Left colon (tissue), 2 donors: ENCODE measurements at regions not wholly inside any gene's neighbourhood (a gene's known extent, or its start where the extent isn't known, plus 50 kb on each side); places are given as distances from the start of the nearest gene placed in this dataset.
"Not testable (repeated sequence)": the region's sequence is repeated elsewhere in the genome, so short reads cannot be mapped to it uniquely, and the experiment has no call there.

ENCODE experiments used
- ATAC-seq: fragments of 200-7000 bp; cut with Tn5 transposase; one replicate; pipeline ENCODE4 v1.9.1; 2020; ENCODE audit warnings: mild to moderate bottlenecking, moderate library complexity
- DNase-seq, 2 donors: peaks; one replicate each; pipeline ENCODE4 v3.0.0-alpha.2; 2020
- intact Hi-C, 2 donors: fragments of 100-400 bp; cut with DNase I in 1 of 2; cut with micrococcal nuclease in 1 of 2; formaldehyde crosslinking; loops; one replicate each; pipeline versions ENCODE4 v1.11.2 to v1.14.0; 2022; cut with DNase I, micrococcal nuclease
- donor health status: DM: no; HTN: no; CAD: no.
- donor health status: DM: yes; HTN: yes; CAD: no.

- DNase-seq, intact Hi-C loops, ATAC-seq: not testable (repeated sequence)
Measured at GRCh38 chrX:121877337-121877736, 829.9 kb downstream of the GLUD2 start.

GRCh38 chrX:121886557-121886956 lies 839.1 kb downstream of the GLUD2 start:
- intact Hi-C loops, result no loop called here
- DNase-seq (no peak), ATAC-seq (no peak)

GRCh38 chrX:121894756-121895155 lies 847.3 kb downstream of the GLUD2 start:
- ATAC-seq, result no peak
- intact Hi-C loops, result no loop called here
- DNase-seq, result no peak

- intact Hi-C loops, result no loop called here
Measured at GRCh38 chrX:121902463-121902862, 855.1 kb downstream of the GLUD2 start.

GRCh38 chrX:121903961-121904360 lies 856.6 kb downstream of the GLUD2 start:
- intact Hi-C loops, result no loop called here
- DNase-seq, result no peak

More at GRCh38 chrX:121902463-121902862, 855.1 kb downstream of the GLUD2 start:
- DNase-seq (no peak), ATAC-seq (no peak)

GRCh38 chrX:121921258-121921657 lies 873.8 kb downstream of the GLUD2 start:
- intact Hi-C loops, result no loop called here
- ATAC-seq, result no peak
- no peak for DNase-seq

More at GRCh38 chrX:121903961-121904360, 856.6 kb downstream of the GLUD2 start:
- no peak for ATAC-seq

GRCh38 chrX:121931567-121931966 lies 884.2 kb downstream of the GLUD2 start:
- DNase-seq, result no peak
- intact Hi-C loops, result no loop called here
- ATAC-seq, result no peak

- DNase-seq, result no peak
- no peak for ATAC-seq
- intact Hi-C loops, result no loop called here
Measured at GRCh38 chrX:121932688-121933087, 885.3 kb downstream of the GLUD2 start.

- intact Hi-C loops, result no loop called here
- DNase-seq (no peak), ATAC-seq (no peak)
Measured at GRCh38 chrX:121949041-121949760, 901.8 kb downstream of the GLUD2 start.

- no peak for DNase-seq
- ATAC-seq, result no peak
Measured at GRCh38 chrX:121958886-121959285, 911.5 kb downstream of the GLUD2 start.

GRCh38 chrX:121975671-121976070 lies 928.3 kb downstream of the GLUD2 start:
- ATAC-seq, result no peak
- intact Hi-C loops, result no loop called here
- no peak for DNase-seq

More at GRCh38 chrX:121958886-121959285, 911.5 kb downstream of the GLUD2 start:
- intact Hi-C loops, result no loop called here

- DNase-seq, result no peak
- intact Hi-C loops, result no loop called here
- ATAC-seq, result no peak
Measured at GRCh38 chrX:121987163-121987562, 939.8 kb downstream of the GLUD2 start.

GRCh38 chrX:121987835-121988234 lies 940.4 kb downstream of the GLUD2 start:
- DNase-seq (no peak), ATAC-seq (no peak)
- intact Hi-C loops, result no loop called here

GRCh38 chrX:122004127-122004526 lies 956.7 kb downstream of the GLUD2 start:
- DNase-seq, result no peak
- intact Hi-C loops, result no loop called here
- no peak for ATAC-seq

- peak; percentile 44 for ATAC-seq
- DNase-seq, result no peak
- intact Hi-C loops, result no loop called here
Measured at GRCh38 chrX:122026665-122027064, 979.3 kb downstream of the GLUD2 start.

GRCh38 chrX:122046226-122046625 lies 998.8 kb downstream of the GLUD2 start:
- no peak for ATAC-seq

GRCh38 chrX:122046815-122047214 lies 999.4 kb downstream of the GLUD2 start:
- intact Hi-C loops, result no loop called here
- ATAC-seq (no peak), DNase-seq (no peak)

More at GRCh38 chrX:122046226-122046625, 998.8 kb downstream of the GLUD2 start:
- intact Hi-C loops, result no loop called here
- DNase-seq, result no peak

GRCh38 chrX:122047261-122047660 lies 999.9 kb downstream of the GLUD2 start:
- ATAC-seq (no peak), DNase-seq (no peak)
- intact Hi-C loops, result no loop called here

- intact Hi-C loops, result no loop called here
- no peak for ATAC-seq
- DNase-seq, result no peak
Measured at GRCh38 chrX:122055460-122055859, 1008.0 kb downstream of the GLUD2 start.

- DNase-seq (no peak), ATAC-seq (no peak)
- intact Hi-C loops, result no loop called here
Measured at GRCh38 chrX:122055979-122056715, 1008.7 kb downstream of the GLUD2 start.
